ENCODE measurements at regions not wholly inside any gene's neighbourhood (a gene's known extent, or its start where the extent isn't known, plus 50 kb on each side); places are given as distances from the start of the nearest gene placed in this dataset.

DNA sequence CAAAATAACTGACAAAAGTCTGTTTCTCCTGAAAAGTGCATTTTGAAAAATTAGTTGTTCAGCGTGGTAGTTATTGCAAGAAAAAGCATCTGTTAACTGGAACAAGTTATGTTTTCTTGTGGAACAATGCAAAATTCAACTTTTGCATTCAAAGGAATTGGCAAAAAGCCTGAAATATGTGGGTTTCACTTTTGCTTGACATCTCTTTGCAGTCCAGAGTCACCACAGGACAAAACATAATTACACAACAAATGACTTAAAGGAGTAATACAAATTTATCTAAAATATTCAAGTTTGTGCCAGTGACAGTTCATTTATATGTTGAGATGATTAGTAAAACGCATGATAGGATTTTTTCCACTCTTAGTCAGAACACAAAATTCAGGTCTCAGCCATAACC, 96.3 kb upstream of the P2RY1 start:
- Mint-ChIP-seq H3K4me3 (no peak overlapping the region), H3K4me1 (no peaks in the 10 kb centered on the region), H3K27ac (no peak overlapping the region), H3K27me3 (ENCODE audit: low read depth) (peaks cover 5% of the 10 kb centered on the region), H3K36me3 (ENCODE audit: insufficient read depth in 1 of 3, low read depth in 3 of 3) (no peaks in the 10 kb centered on the region; a peak in 1 of 7 replicates), H3K9me3 (no peaks in the 10 kb centered on the region)
- no peak for DNase-seq
- Histone ChIP-seq H3K4me2 (ENCODE audit: insufficient read depth, insufficient read length, low read length) (no peak overlapping the region), H3K4me1 (ENCODE audit: insufficient read depth, low read length) (peaks cover 2% of the 10 kb centered on the region; the same call in 1 of the 2 replicates), H3K79me1 (ENCODE audit: insufficient read depth, low read depth, low read length, poor library complexity, severe bottlenecking) (no peaks in the 10 kb centered on the region), H3K9ac (ENCODE audit: extremely low read depth, insufficient read length, low read length) (no peak overlapping the region), H3K27ac (ENCODE audit: insufficient read length, low read depth, low read length) (no peak overlapping the region), H3K23me2 (ENCODE audit: insufficient read length, low read depth, low read length, poor library complexity, severe bottlenecking) (no peaks in the 10 kb centered on the region), H4K91ac (ENCODE audit: insufficient read length, low read depth, low read length) (no peak overlapping the region), H3K9me3 (ENCODE audit: control insufficient read depth, low read depth, low read length) (no peaks in the 10 kb centered on the region), H2AFZ (ENCODE audit: low read length) (no peak overlapping the region), H2BK120ac (ENCODE audit: low read depth, low read length, poor library complexity, severe bottlenecking) (no peak overlapping the region), H4K20me1 (ENCODE audit: control insufficient read depth, insufficient read depth, insufficient read length) (no peaks in the 10 kb centered on the region), H3T11ph (ENCODE audit: low read length) (no peak overlapping the region), H2BK15ac (ENCODE audit: low read depth, low read length) (no peak overlapping the region), H2BK5ac (ENCODE audit: insufficient read length, low read length) (no peak overlapping the region), H2BK12ac (ENCODE audit: insufficient read length, low read depth, low read length) (no peak overlapping the region), H3K4ac (ENCODE audit: low read depth, low read length) (no peak overlapping the region), H3K56ac (ENCODE audit: insufficient read length, low read depth, low read length) (no peak overlapping the region), H2AK5ac (ENCODE audit: insufficient read length, low read length) (no peak overlapping the region), H2BK20ac (ENCODE audit: low read depth, low read length, poor library complexity, severe bottlenecking) (no peak overlapping the region), H4K5ac (ENCODE audit: insufficient read length, low read depth, low read length) (no peak overlapping the region), H4K8ac (replicated peaks; ENCODE audit: insufficient read length, low read depth, low read length) (no peak overlapping the region), H3K27me3 (ENCODE audit: insufficient read depth, low read length) (no peaks in the 10 kb centered on the region), H3K14ac (ENCODE audit: insufficient read depth, low read length) (no peak overlapping the region), H3K79me2 (ENCODE audit: insufficient read depth, low read length) (no peaks in the 10 kb centered on the region), H3K18ac (ENCODE audit: insufficient read length, low read depth, low read length) (no peak overlapping the region), H3K23ac (ENCODE audit: insufficient read length, low read depth, low read length) (no peak overlapping the region)
- TF ChIP-seq, protein P1, sequence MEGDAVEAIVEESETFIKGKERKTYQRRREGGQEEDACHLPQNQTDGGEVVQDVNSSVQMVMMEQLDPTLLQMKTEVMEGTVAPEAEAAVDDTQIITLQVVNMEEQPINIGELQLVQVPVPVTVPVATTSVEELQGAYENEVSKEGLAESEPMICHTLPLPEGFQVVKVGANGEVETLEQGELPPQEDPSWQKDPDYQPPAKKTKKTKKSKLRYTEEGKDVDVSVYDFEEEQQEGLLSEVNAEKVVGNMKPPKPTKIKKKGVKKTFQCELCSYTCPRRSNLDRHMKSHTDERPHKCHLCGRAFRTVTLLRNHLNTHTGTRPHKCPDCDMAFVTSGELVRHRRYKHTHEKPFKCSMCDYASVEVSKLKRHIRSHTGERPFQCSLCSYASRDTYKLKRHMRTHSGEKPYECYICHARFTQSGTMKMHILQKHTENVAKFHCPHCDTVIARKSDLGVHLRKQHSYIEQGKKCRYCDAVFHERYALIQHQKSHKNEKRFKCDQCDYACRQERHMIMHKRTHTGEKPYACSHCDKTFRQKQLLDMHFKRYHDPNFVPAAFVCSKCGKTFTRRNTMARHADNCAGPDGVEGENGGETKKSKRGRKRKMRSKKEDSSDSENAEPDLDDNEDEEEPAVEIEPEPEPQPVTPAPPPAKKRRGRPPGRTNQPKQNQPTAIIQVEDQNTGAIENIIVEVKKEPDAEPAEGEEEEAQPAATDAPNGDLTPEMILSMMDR (conservative IDR thresholded peaks at IDR 0.05) = no peak
- WGBS (ENCODE audit: extremely low coverage, insufficient read length, low lambda C conversion rate) = no CpG with 5 or more reads among the region's 2 CpGs

All from H9 (cell line).